Mesothelial cell of epicardium (in vitro differentiated cells): ENCODE measurements at regions not wholly inside any gene's neighbourhood (a gene's known extent, or its start where the extent isn't known, plus 50 kb on each side); places are given as distances from the start of the nearest gene placed in this dataset.
"Not testable (repeated sequence)": the region's sequence is repeated elsewhere in the genome, so short reads cannot be mapped to it uniquely, and the experiment has no call there.

Experiments used
- DNase-seq, 2 experiments: peaks; one replicate each; pipeline ENCODE4 v3.0.0; 2021; ENCODE audit warnings: low spot score in 2 of 2; ENCODE audit not compliant: unreplicated experiment in 2 of 2
- H3K27ac Mint-ChIP-seq: 2 replicates; pipeline ENCODE4 v1.8.0; 2021; ENCODE audit warnings: mixed read lengths
- H3K27me3 Mint-ChIP-seq: 2 replicates; pipeline ENCODE4 v1.8.0; 2021; ENCODE audit warnings: low read depth, mixed read lengths
- H3K36me3 Mint-ChIP-seq: 2 replicates; pipeline ENCODE4 v1.8.0; 2021; ENCODE audit warnings: mixed read lengths
- H3K4me1 Mint-ChIP-seq: 2 replicates; pipeline ENCODE4 v1.8.0; 2021; ENCODE audit warnings: mixed read lengths
- H3K4me3 Mint-ChIP-seq: 2 replicates; pipeline ENCODE4 v1.8.0; 2021; ENCODE audit warnings: mild to moderate bottlenecking, moderate library complexity, mixed read lengths
- H3K9me3 Mint-ChIP-seq: 2 replicates; pipeline ENCODE4 v1.8.0; 2021; ENCODE audit warnings: mixed read lengths
- TF ChIP-seq, protein P1 (sequence below): fragments of 200-600 bp; sonication (generic); IDR thresholded peaks from one replicate; pipeline ENCODE4 v1.5.0; 2021; ENCODE audit warnings: antibody characterized with exemption; ENCODE audit not compliant: unreplicated experiment

GRCh38 chr5:72596956-72597355 lies 89.7 kb upstream of the ZNF366 start:
- no peaks in the 10 kb centered on the region for H3K27me3 Mint-ChIP-seq
- no peak for DNase-seq
- no peak overlapping the region for H3K4me3 Mint-ChIP-seq
- peaks cover 11% of the 10 kb centered on the region for H3K9me3 Mint-ChIP-seq
- peaks cover 23% of the 10 kb centered on the region for H3K4me1 Mint-ChIP-seq
- TF ChIP-seq, protein P1, sequence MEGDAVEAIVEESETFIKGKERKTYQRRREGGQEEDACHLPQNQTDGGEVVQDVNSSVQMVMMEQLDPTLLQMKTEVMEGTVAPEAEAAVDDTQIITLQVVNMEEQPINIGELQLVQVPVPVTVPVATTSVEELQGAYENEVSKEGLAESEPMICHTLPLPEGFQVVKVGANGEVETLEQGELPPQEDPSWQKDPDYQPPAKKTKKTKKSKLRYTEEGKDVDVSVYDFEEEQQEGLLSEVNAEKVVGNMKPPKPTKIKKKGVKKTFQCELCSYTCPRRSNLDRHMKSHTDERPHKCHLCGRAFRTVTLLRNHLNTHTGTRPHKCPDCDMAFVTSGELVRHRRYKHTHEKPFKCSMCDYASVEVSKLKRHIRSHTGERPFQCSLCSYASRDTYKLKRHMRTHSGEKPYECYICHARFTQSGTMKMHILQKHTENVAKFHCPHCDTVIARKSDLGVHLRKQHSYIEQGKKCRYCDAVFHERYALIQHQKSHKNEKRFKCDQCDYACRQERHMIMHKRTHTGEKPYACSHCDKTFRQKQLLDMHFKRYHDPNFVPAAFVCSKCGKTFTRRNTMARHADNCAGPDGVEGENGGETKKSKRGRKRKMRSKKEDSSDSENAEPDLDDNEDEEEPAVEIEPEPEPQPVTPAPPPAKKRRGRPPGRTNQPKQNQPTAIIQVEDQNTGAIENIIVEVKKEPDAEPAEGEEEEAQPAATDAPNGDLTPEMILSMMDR = no peak
- H3K27ac Mint-ChIP-seq = peak overlapping the region; percentile 87
- H3K36me3 Mint-ChIP-seq = peaks cover 4% of the 10 kb centered on the region

GRCh38 chr5:72588640-72589039 lies 81.4 kb upstream of the ZNF366 start:
- Mint-ChIP-seq H3K4me1 (peaks cover 19% of the 10 kb centered on the region), H3K27me3 (no peaks in the 10 kb centered on the region), H3K4me3 (no peak overlapping the region), H3K9me3 (peaks cover under 1% of the 10 kb centered on the region), H3K27ac (no peak overlapping the region), H3K36me3 (no peaks in the 10 kb centered on the region)
- DNase-seq = no peak
- TF ChIP-seq, protein P1 = no peak

- Mint-ChIP-seq H3K36me3 (no peaks in the 10 kb centered on the region), H3K4me1 (peaks cover 19% of the 10 kb centered on the region), H3K27me3 (no peaks in the 10 kb centered on the region), H3K9me3 (peaks cover 4% of the 10 kb centered on the region), H3K4me3 (no peak overlapping the region), H3K27ac (peak overlapping the region; percentile 13)
- TF ChIP-seq, protein P1 = no peak
- DNase-seq = no peak
These were observed 80.6 kb upstream of the ZNF366 start for GRCh38 chr5:72587661-72588308.

- Mint-ChIP-seq H3K9me3 (peaks cover 8% of the 10 kb centered on the region), H3K36me3 (no peaks in the 10 kb centered on the region), H3K27me3 (no peaks in the 10 kb centered on the region), H3K4me1 (peaks cover 19% of the 10 kb centered on the region), H3K27ac (no peak overlapping the region), H3K4me3 (no peak overlapping the region)
- TF ChIP-seq, protein P1 = no peak
- no peak for DNase-seq
These were observed 79.7 kb upstream of the ZNF366 start for GRCh38 chr5:72586788-72587530.

DNA sequence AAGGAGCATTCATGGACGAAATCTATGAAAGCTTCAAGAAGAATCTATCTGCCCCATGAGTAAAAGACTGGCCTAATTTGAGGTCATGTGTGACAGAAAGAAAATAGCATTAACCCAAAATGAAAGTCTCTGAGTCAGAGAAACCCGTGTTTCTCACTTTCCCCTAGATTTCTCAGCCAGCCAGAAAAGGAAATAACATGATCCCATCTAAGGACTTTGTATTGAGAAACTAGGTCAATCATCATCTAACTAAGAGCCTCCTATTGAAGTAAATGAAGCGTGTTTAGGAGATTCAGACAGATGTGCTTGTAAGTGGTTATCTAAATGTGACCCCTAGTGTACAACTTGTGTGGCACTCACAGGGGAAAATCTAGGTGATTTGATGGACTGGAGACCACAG lies 77.3 kb upstream of the ZNF366 start:
- Mint-ChIP-seq H3K4me3 (no peak overlapping the region), H3K27me3 (no peaks in the 10 kb centered on the region), H3K4me1 (peaks cover 18% of the 10 kb centered on the region), H3K36me3 (peaks cover 2% of the 10 kb centered on the region), H3K9me3 (peaks cover 20% of the 10 kb centered on the region), H3K27ac (no peak overlapping the region)
- TF ChIP-seq, protein P1 = no peak
- no peak for DNase-seq

DNA sequence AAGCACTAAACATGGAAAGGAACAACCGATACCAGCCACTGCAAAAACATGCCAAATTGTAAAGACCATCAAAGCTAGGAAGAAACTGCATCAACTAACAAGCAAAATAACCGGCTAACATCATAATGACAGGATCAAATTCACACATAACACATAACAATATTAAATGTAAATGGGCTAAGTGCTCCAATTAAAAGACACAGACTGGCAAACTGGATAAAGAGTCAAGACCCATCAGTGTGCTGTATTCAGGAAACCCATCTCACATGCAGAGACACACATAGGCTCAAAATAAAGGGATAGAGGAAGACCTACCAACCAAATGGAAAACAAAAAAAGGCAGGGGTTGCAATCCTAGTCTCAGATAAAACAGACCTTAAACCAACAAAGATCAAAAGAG lies 72.1 kb upstream of the ZNF366 start:
- not testable (repeated sequence) for H3K27me3 Mint-ChIP-seq, H3K4me3 Mint-ChIP-seq, DNase-seq, H3K27ac Mint-ChIP-seq, H3K4me1 Mint-ChIP-seq
- Mint-ChIP-seq H3K9me3 (peaks cover 36% of the 10 kb centered on the region), H3K36me3 (peaks cover 12% of the 10 kb centered on the region)
